Tibial nerve (tissue), 4 donors: ENCODE measurements at regions not wholly inside any gene's neighbourhood (a gene's known extent, or its start where the extent isn't known, plus 50 kb on each side); places are given as distances from the start of the nearest gene placed in this dataset.

Experiments used
- DNase-seq, 2 donors: peaks; one replicate each; pipeline ENCODE4 v3.0.0-alpha.2; 2019; ENCODE audit warnings: low spot score in 2 of 2
- H3K27ac ChIP-seq, 4 donors: fragments of 200-600 bp; sonication (generic) in 3 of 4; one replicate each; pipeline ENCODE4 v1.5.1; 2017 to 2019; ENCODE audit warnings: mild to moderate bottlenecking in 1 of 4
- H3K27me3 ChIP-seq, 2 donors: fragments of 200-600 bp; sonication (generic) in 1 of 2; one replicate each; pipeline versions ENCODE4 v1.5.1 to v1.6.0; 2017 to 2019
- H3K36me3 ChIP-seq, 3 donors: fragments of 200-600 bp; sonication (generic); one replicate each; pipeline ENCODE4 v1.5.1; 2018 to 2019
- H3K4me1 ChIP-seq, 4 donors: fragments of 200-600 bp; sonication (generic) in 3 of 4; one replicate each; pipeline ENCODE4 v1.5.1; 2017 to 2019
- H3K4me3 ChIP-seq, 4 donors: fragments of 200-600 bp; sonication (generic) in 3 of 4; one replicate each; pipeline ENCODE4 v1.5.1; 2017 to 2019; ENCODE audit warnings: mild to moderate bottlenecking in 1 of 4, moderate library complexity in 1 of 4
- H3K9me3 ChIP-seq, 4 donors: fragments of 200-600 bp; sonication (generic) in 3 of 4; one replicate each; pipeline ENCODE4 v1.5.1; 2017 to 2019
- CTCF ChIP-seq, 5 experiments: fragments of 200-600 bp in 3 of 5; fragments of 450-650 bp in 2 of 5; sonication (generic) in 3 of 5; IDR thresholded peaks; one replicate each; pipeline ENCODE4 v1.5.1; 2016 to 2019; ENCODE audit warnings: antibody characterized with exemption in 5 of 5, mild to moderate bottlenecking in 3 of 5, moderate library complexity in 2 of 5
- EP300 ChIP-seq, 2 donors: sonication (generic); formaldehyde crosslinking; IDR thresholded peaks; one replicate each; pipeline ENCODE4 v1.6.1; 2017; ENCODE audit warnings: antibody characterized with exemption in 2 of 2, mild to moderate bottlenecking in 1 of 2
- POLR2A ChIP-seq, 2 donors: fragments of 450-650 bp; IDR thresholded peaks; one replicate each; pipeline ENCODE4 v1.6.1; 2017; ENCODE audit warnings: antibody characterized with exemption in 2 of 2, mild to moderate bottlenecking in 2 of 2, moderate library complexity in 2 of 2
- WGBS, 2 donors: methylation state at CpG; one replicate each; pipeline ENCODE4 v1.1.5; 2018; 5-methylcytosine and 5-hydroxymethylcytosine counted together

- Histone ChIP-seq H3K27me3 (no peaks in the 10 kb centered on the region), H3K27ac (no peak overlapping the region), H3K4me3 (no peak overlapping the region), H3K4me1 (no peaks in the 10 kb centered on the region), H3K9me3 (no peaks in the 10 kb centered on the region), H3K36me3 (no peaks in the 10 kb centered on the region)
- 75 to 79% methylated on average over 6 of the region's 6 CpGs for WGBS, 2 donors
- TF ChIP-seq POLR2A (IDR thresholded peaks at IDR 0.05) (no peak), EP300 (IDR thresholded peaks at IDR 0.05) (peak; percentile 20 to 42)
- DNase-seq: no peak
These were observed 645.8 kb upstream of the ARID1B start for GRCh38 chr6:156131221-156131903.

GRCh38 chr6:156126535-156126934 lies 650.6 kb upstream of the ARID1B start:
- WGBS, 2 donors: 54 to 57% methylated on average over 5 of the region's 5 CpGs
- no peak for DNase-seq

GRCh38 chr6:156125844-156126243 lies 651.3 kb upstream of the ARID1B start:
- TF ChIP-seq POLR2A (IDR thresholded peaks at IDR 0.05) (no peak), EP300 (IDR thresholded peaks at IDR 0.05) (no peak), CTCF (IDR thresholded peaks at IDR 0.05) (no peak)
- H3K27me3 ChIP-seq: no peaks in the 10 kb centered on the region
- no peaks in the 10 kb centered on the region for H3K9me3 ChIP-seq
- H3K4me3 ChIP-seq: no peak overlapping the region
- H3K27ac ChIP-seq: no peak overlapping the region
- 58 to 63% methylated on average over 2 of the region's 2 CpGs for WGBS, 2 donors
- DNase-seq: no peak
- H3K4me1 ChIP-seq: peaks cover 0 to 3% (median 0%) of the 10 kb centered on the region in 4 donors
- H3K36me3 ChIP-seq: no peaks in the 10 kb centered on the region

More at GRCh38 chr6:156126535-156126934, 650.6 kb upstream of the ARID1B start:
- Histone ChIP-seq H3K36me3 (no peaks in the 10 kb centered on the region), H3K4me3 (no peak overlapping the region), H3K9me3 (no peaks in the 10 kb centered on the region), H3K27ac (no peak overlapping the region), H3K4me1 (peaks cover 0 to 3% (median 0%) of the 10 kb centered on the region in 4 donors), H3K27me3 (no peaks in the 10 kb centered on the region)
- no peak for TF ChIP-seq CTCF (IDR thresholded peaks at IDR 0.05)
- no peak for TF ChIP-seq POLR2A (IDR thresholded peaks at IDR 0.05)
- no peak for TF ChIP-seq EP300 (IDR thresholded peaks at IDR 0.05)

- H3K4me1 ChIP-seq: peaks cover 0 to 3% (median 0%) of the 10 kb centered on the region in 4 donors
- WGBS, 2 donors: 85 to 86% methylated on average over 5 of the region's 5 CpGs
- TF ChIP-seq CTCF (IDR thresholded peaks at IDR 0.05): no peak
- TF ChIP-seq POLR2A (IDR thresholded peaks at IDR 0.05): no peak
- no peak for TF ChIP-seq EP300 (IDR thresholded peaks at IDR 0.05)
These were observed 653.4 kb upstream of the ARID1B start for GRCh38 chr6:156123731-156124130.

GRCh38 chr6:156121973-156122372 lies 655.2 kb upstream of the ARID1B start:
- no peaks in the 10 kb centered on the region for H3K9me3 ChIP-seq
- no peaks in the 10 kb centered on the region for H3K36me3 ChIP-seq
- H3K27me3 ChIP-seq: no peaks in the 10 kb centered on the region
- WGBS, 2 donors: 85 to 86% methylated on average over 6 of the region's 6 CpGs
- no peak overlapping the region for H3K27ac ChIP-seq
- DNase-seq: no peak
- H3K4me3 ChIP-seq: no peak overlapping the region
- H3K4me1 ChIP-seq: peaks cover 0 to 3% (median 0%) of the 10 kb centered on the region in 4 donors
- TF ChIP-seq POLR2A (IDR thresholded peaks at IDR 0.05) (no peak), CTCF (IDR thresholded peaks at IDR 0.05) (no peak), EP300 (IDR thresholded peaks at IDR 0.05) (no peak)

More at GRCh38 chr6:156123731-156124130, 653.4 kb upstream of the ARID1B start:
- H3K27me3 ChIP-seq: no peaks in the 10 kb centered on the region
- no peak overlapping the region for H3K4me3 ChIP-seq
- no peak for DNase-seq
- no peak overlapping the region for H3K27ac ChIP-seq
- no peaks in the 10 kb centered on the region for H3K36me3 ChIP-seq
- no peaks in the 10 kb centered on the region for H3K9me3 ChIP-seq
